ENCODE measurements at regions not wholly inside any gene's neighbourhood (a gene's known extent, or its start where the extent isn't known, plus 50 kb on each side); places are given as distances from the start of the nearest gene placed in this dataset.

- no peaks in the 10 kb centered on the region for H3K27me3 ChIP-seq (ENCODE audit: insufficient read depth, low read depth)
Observed at GRCh38 chr6:125693480-125693879, 56.0 kb upstream of the HEY2 start.

GRCh38 chr6:125699591-125699990 lies 49.8 kb upstream of the HEY2 start:
- H3K36me3 ChIP-seq (ENCODE audit: insufficient read depth) = no peaks in the 10 kb centered on the region
- no peak for TF ChIP-seq CTCF (conservative IDR thresholded peaks at IDR 0.05; ENCODE audit: low read depth, low read length)

More at GRCh38 chr6:125693480-125693879, 56.0 kb upstream of the HEY2 start:
- no peak overlapping the region for H2AFZ ChIP-seq (ENCODE audit: low read depth)
- no peaks in the 10 kb centered on the region for H3K36me3 ChIP-seq (ENCODE audit: insufficient read depth)
- H4K20me1 ChIP-seq (ENCODE audit: insufficient read depth) = no peaks in the 10 kb centered on the region
- H3K79me2 ChIP-seq (ENCODE audit: insufficient read depth, low read depth) = no peaks in the 10 kb centered on the region
- H3K4me2 ChIP-seq = no peak overlapping the region
- no peak overlapping the region for H3K27ac ChIP-seq
- TF ChIP-seq CTCF (conservative IDR thresholded peaks at IDR 0.05; ENCODE audit: low read depth, low read length) = no peak
- no peak overlapping the region for H3K4me3 ChIP-seq (IDR thresholded peaks at IDR 0.05; ENCODE audit: insufficient read depth, low read depth, low read length)
- H3K4me1 ChIP-seq (ENCODE audit: low read depth, poor library complexity, severe bottlenecking) = no peaks in the 10 kb centered on the region
- no peak overlapping the region for H3K9ac ChIP-seq

More at GRCh38 chr6:125699591-125699990, 49.8 kb upstream of the HEY2 start:
- Histone ChIP-seq H3K9ac (no peak overlapping the region), H3K79me2 (ENCODE audit: insufficient read depth, low read depth) (no peaks in the 10 kb centered on the region), H4K20me1 (ENCODE audit: insufficient read depth) (no peaks in the 10 kb centered on the region), H3K4me1 (ENCODE audit: low read depth, poor library complexity, severe bottlenecking) (no peaks in the 10 kb centered on the region), H3K27me3 (ENCODE audit: insufficient read depth, low read depth) (no peaks in the 10 kb centered on the region), H3K4me2 (no peak overlapping the region), H3K4me3 (IDR thresholded peaks at IDR 0.05; ENCODE audit: insufficient read depth, low read depth, low read length) (no peak overlapping the region), H3K27ac (no peak overlapping the region), H2AFZ (ENCODE audit: low read depth) (no peak overlapping the region)

Data from KMS-11 (cell line).